ENCODE measurements at regions not wholly inside any gene's neighbourhood (a gene's known extent, or its start where the extent isn't known, plus 50 kb on each side); places are given as distances from the start of the nearest gene placed in this dataset.

- Histone ChIP-seq H3F3A (ENCODE audit: insufficient read depth, low read length) (no peaks in the 10 kb centered on the region), H3K4me2 (ENCODE audit: low read length) (no peak overlapping the region), H2AFZ (ENCODE audit: low read length) (no peak overlapping the region), H3K36me3 (ENCODE audit: insufficient read depth, low read length) (no peaks in the 10 kb centered on the region), H4K20me1 (ENCODE audit: insufficient read depth, low read length) (no peaks in the 10 kb centered on the region), H3K4me1 (ENCODE audit: insufficient read depth, low read length, severe bottlenecking) (peaks cover 16% of the 10 kb centered on the region), H3K79me2 (ENCODE audit: insufficient read depth, low read length) (no peaks in the 10 kb centered on the region), H3K9me3 (ENCODE audit: low read length) (peaks cover 12% of the 10 kb centered on the region; the same call in 1 of the 2 replicates), H3K27me3 (ENCODE audit: insufficient read depth, low read length) (no peaks in the 10 kb centered on the region), H3K9ac (ENCODE audit: low read length) (no peak overlapping the region), H3K4me3 (ENCODE audit: low read depth, low read length, poor library complexity, severe bottlenecking) (no peak overlapping the region), H3K27ac (ENCODE audit: low read depth, low read length, poor library complexity, severe bottlenecking) (no peak overlapping the region), H3K9me2 (ENCODE audit: low read depth, low read length) (no peaks in the 10 kb centered on the region)
- TF ChIP-seq, protein P1, sequence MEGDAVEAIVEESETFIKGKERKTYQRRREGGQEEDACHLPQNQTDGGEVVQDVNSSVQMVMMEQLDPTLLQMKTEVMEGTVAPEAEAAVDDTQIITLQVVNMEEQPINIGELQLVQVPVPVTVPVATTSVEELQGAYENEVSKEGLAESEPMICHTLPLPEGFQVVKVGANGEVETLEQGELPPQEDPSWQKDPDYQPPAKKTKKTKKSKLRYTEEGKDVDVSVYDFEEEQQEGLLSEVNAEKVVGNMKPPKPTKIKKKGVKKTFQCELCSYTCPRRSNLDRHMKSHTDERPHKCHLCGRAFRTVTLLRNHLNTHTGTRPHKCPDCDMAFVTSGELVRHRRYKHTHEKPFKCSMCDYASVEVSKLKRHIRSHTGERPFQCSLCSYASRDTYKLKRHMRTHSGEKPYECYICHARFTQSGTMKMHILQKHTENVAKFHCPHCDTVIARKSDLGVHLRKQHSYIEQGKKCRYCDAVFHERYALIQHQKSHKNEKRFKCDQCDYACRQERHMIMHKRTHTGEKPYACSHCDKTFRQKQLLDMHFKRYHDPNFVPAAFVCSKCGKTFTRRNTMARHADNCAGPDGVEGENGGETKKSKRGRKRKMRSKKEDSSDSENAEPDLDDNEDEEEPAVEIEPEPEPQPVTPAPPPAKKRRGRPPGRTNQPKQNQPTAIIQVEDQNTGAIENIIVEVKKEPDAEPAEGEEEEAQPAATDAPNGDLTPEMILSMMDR (IDR thresholded peaks at IDR 0.05; ENCODE audit: low read length), result no peak
- TF ChIP-seq EZH2 (IDR thresholded peaks at IDR 0.05; ENCODE audit: borderline replicate concordance, low read length), result no peak
These were observed 94.2 kb upstream of the CNOT2 start for GRCh38 chr12:70149013-70149412.

DNA sequence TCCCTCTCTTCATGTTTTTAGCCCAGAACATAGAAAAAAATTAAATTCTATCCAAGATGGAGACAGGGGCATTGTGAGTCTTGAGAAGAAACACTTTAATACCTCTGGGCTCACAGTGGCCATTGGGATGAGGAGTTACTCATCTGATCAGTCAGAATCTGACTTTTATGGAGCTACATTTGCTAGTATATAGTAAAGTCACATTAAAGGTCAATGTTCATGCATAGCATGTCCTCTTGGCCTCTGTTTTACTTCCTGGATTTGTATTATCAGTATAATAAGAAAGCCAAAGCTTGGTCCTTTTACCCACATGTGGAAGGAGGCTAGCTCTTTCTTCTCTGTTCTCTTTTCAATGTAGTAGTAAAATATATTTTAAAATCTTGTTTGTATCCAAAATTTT, 93.6 kb upstream of the CNOT2 start:
- no peaks in the 10 kb centered on the region for H3K36me3 ChIP-seq (ENCODE audit: insufficient read depth, low read length)
- TF ChIP-seq, protein P1 (IDR thresholded peaks at IDR 0.05; ENCODE audit: low read length), result no peak
- TF ChIP-seq EZH2 (IDR thresholded peaks at IDR 0.05; ENCODE audit: borderline replicate concordance, low read length), result no peak
- peaks cover 16% of the 10 kb centered on the region for H3K4me1 ChIP-seq (ENCODE audit: insufficient read depth, low read length, severe bottlenecking)

DNA sequence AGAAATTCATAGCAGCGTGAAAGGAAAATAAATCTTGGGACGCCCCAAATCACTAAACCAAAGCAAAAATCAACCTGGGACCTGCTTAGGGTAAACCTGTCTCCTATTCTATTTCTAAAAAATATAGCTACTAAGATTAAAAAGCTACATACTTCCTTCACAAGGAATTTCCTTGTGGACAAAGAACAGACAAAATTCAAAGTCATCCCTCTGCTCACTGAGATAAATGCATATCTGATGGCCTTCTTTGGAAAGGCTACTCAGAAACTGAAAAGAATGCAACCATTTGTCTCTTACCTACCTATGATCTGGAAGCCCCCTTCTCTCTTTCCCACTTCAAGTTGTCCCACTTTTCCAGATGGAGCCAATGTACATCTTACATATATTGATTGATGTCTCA, 93.0 kb upstream of the CNOT2 start:
- H3K36me3 ChIP-seq (ENCODE audit: insufficient read depth, low read length), result no peaks in the 10 kb centered on the region
- no peak overlapping the region for H3K9ac ChIP-seq (ENCODE audit: low read length)
- no peaks in the 10 kb centered on the region for H3K79me2 ChIP-seq (ENCODE audit: insufficient read depth, low read length)
- no peak overlapping the region for H3K27ac ChIP-seq (ENCODE audit: low read depth, low read length, poor library complexity, severe bottlenecking)
- H2AFZ ChIP-seq (ENCODE audit: low read length), result no peak overlapping the region
- no peak overlapping the region for H3K4me2 ChIP-seq (ENCODE audit: low read length)
- peaks cover 15% of the 10 kb centered on the region for H3K9me3 ChIP-seq (ENCODE audit: low read length)
- no peak overlapping the region for H3K4me3 ChIP-seq (ENCODE audit: low read depth, low read length, poor library complexity, severe bottlenecking)
- no peaks in the 10 kb centered on the region for H3F3A ChIP-seq (ENCODE audit: insufficient read depth, low read length)
- no peaks in the 10 kb centered on the region for H4K20me1 ChIP-seq (ENCODE audit: insufficient read depth, low read length)
- no peaks in the 10 kb centered on the region for H3K27me3 ChIP-seq (ENCODE audit: insufficient read depth, low read length)
- no peaks in the 10 kb centered on the region for H3K9me2 ChIP-seq (ENCODE audit: low read depth, low read length)
- peaks cover 16% of the 10 kb centered on the region for H3K4me1 ChIP-seq (ENCODE audit: insufficient read depth, low read length, severe bottlenecking)
- TF ChIP-seq EZH2 (IDR thresholded peaks at IDR 0.05; ENCODE audit: borderline replicate concordance, low read length), result no peak
- TF ChIP-seq, protein P1 (IDR thresholded peaks at IDR 0.05; ENCODE audit: low read length), result no peak

More for the DNA sequence above, 93.6 kb upstream of the CNOT2 start:
- no peak overlapping the region for H3K4me2 ChIP-seq (ENCODE audit: low read length)
- H3K27me3 ChIP-seq (ENCODE audit: insufficient read depth, low read length), result no peaks in the 10 kb centered on the region
- no peak overlapping the region for H2AFZ ChIP-seq (ENCODE audit: low read length)
- H3K79me2 ChIP-seq (ENCODE audit: insufficient read depth, low read length), result no peaks in the 10 kb centered on the region
- no peak overlapping the region for H3K27ac ChIP-seq (ENCODE audit: low read depth, low read length, poor library complexity, severe bottlenecking)
- H3K9me2 ChIP-seq (ENCODE audit: low read depth, low read length), result no peaks in the 10 kb centered on the region
- no peak overlapping the region for H3K9ac ChIP-seq (ENCODE audit: low read length)
- no peaks in the 10 kb centered on the region for H3F3A ChIP-seq (ENCODE audit: insufficient read depth, low read length)
- H3K9me3 ChIP-seq (ENCODE audit: low read length), result peaks cover 15% of the 10 kb centered on the region; the same call in 1 of the 2 replicates
- H4K20me1 ChIP-seq (ENCODE audit: insufficient read depth, low read length), result no peaks in the 10 kb centered on the region
- no peak overlapping the region for H3K4me3 ChIP-seq (ENCODE audit: low read depth, low read length, poor library complexity, severe bottlenecking)

Data from OCI-LY1 (cell line).